ENCODE measurements at regions not wholly inside any gene's neighbourhood (a gene's known extent, or its start where the extent isn't known, plus 50 kb on each side); places are given as distances from the start of the nearest gene placed in this dataset.

DNA sequence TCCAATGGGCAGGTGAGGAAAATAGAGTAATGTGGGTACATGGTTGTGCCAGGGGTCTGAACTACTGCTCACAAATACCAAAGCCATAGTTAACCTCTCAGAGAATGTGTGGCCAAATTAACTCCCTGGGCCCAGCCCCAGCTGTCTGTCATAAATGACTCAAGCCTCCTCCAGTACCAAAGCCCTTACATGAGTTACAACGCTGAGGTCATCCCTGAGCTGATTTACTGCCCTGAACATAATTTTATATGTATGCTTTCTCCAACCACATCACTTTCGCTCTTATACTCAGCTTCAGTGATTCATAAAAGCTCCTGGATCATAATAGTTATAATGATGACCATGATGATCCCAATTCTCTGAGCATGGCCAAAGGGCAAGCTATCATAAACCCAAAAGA lies 283.9 kb downstream of the NKX6-1 start:
- no peak for TF ChIP-seq ELF4 (IDR thresholded peaks at IDR 0.05)
- TF ChIP-seq FOXK2 (IDR thresholded peaks at IDR 0.05), result no peak
